Lower leg skin (tissue), 4 donors: ENCODE measurements at regions not wholly inside any gene's neighbourhood (a gene's known extent, or its start where the extent isn't known, plus 50 kb on each side); places are given as distances from the start of the nearest gene placed in this dataset.

Source experiments
- DNase-seq, 2 donors: peaks; one replicate each; pipeline ENCODE4 v3.0.0-alpha.2; 2019; ENCODE audit warnings: low spot score in 2 of 2
- H3K4me3 ChIP-seq: fragments of 200-600 bp; sonication (generic); 2 replicates; pipeline ENCODE4 v1.5.1; 2017; ENCODE audit warnings: mild to moderate bottlenecking, low read depth; ENCODE audit not compliant: poor library complexity, severe bottlenecking
- POLR2A ChIP-seq, 2 donors: fragments of 450-650 bp; IDR thresholded peaks; one replicate each; pipeline ENCODE4 v1.6.1; 2016 to 2017; ENCODE audit warnings: antibody characterized with exemption in 2 of 2, mild to moderate bottlenecking in 1 of 2, moderate library complexity in 1 of 2
- WGBS, 2 donors: methylation state at CpG; one replicate each; pipeline ENCODE4 v1.1.5; 2018; 5-methylcytosine and 5-hydroxymethylcytosine counted together
- intact Hi-C: fragments of 100-400 bp; cut with DNase I; formaldehyde crosslinking; loops from one replicate; pipeline ENCODE4 v1.15.0; 2023; ENCODE audit warnings: low total_unique reads
- TF ChIP-seq, protein P1 (sequence below), 3 donors: fragments of 450-650 bp; IDR thresholded peaks; one replicate each; pipeline ENCODE4 v1.5.1; 2016; ENCODE audit warnings: antibody characterized with exemption in 3 of 3, mild to moderate bottlenecking in 3 of 3, moderate library complexity in 2 of 3

GRCh38 chr10:20614911-20615310, 282.2 kb downstream of the NEBL start:
- TF ChIP-seq, protein P1, sequence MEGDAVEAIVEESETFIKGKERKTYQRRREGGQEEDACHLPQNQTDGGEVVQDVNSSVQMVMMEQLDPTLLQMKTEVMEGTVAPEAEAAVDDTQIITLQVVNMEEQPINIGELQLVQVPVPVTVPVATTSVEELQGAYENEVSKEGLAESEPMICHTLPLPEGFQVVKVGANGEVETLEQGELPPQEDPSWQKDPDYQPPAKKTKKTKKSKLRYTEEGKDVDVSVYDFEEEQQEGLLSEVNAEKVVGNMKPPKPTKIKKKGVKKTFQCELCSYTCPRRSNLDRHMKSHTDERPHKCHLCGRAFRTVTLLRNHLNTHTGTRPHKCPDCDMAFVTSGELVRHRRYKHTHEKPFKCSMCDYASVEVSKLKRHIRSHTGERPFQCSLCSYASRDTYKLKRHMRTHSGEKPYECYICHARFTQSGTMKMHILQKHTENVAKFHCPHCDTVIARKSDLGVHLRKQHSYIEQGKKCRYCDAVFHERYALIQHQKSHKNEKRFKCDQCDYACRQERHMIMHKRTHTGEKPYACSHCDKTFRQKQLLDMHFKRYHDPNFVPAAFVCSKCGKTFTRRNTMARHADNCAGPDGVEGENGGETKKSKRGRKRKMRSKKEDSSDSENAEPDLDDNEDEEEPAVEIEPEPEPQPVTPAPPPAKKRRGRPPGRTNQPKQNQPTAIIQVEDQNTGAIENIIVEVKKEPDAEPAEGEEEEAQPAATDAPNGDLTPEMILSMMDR (IDR thresholded peaks at IDR 0.05): no peak
- no peak for TF ChIP-seq POLR2A (IDR thresholded peaks at IDR 0.05)
- intact Hi-C loops: no loop called here
- DNase-seq: no peak
- 85 to 91% methylated on average over 3 of the region's 3 CpGs for WGBS, 2 donors
- H3K4me3 ChIP-seq: no peak overlapping the region

- intact Hi-C loops: no loop called here
- TF ChIP-seq POLR2A (IDR thresholded peaks at IDR 0.05): no peak
- TF ChIP-seq, protein P1 (IDR thresholded peaks at IDR 0.05): no peak
- no peak for DNase-seq
- H3K4me3 ChIP-seq: no peak overlapping the region
Observed at GRCh38 chr10:20608503-20608902, 288.6 kb downstream of the NEBL start.

- H3K4me3 ChIP-seq: no peak overlapping the region
- TF ChIP-seq POLR2A (IDR thresholded peaks at IDR 0.05): no peak
- TF ChIP-seq, protein P1 (IDR thresholded peaks at IDR 0.05): no peak
- intact Hi-C loops: no loop called here
- 83 to 88% methylated on average over 5 of the region's 5 CpGs for WGBS, 2 donors
- DNase-seq: no peak
Observed at GRCh38 chr10:20606985-20607384, 290.1 kb downstream of the NEBL start.

DNA sequence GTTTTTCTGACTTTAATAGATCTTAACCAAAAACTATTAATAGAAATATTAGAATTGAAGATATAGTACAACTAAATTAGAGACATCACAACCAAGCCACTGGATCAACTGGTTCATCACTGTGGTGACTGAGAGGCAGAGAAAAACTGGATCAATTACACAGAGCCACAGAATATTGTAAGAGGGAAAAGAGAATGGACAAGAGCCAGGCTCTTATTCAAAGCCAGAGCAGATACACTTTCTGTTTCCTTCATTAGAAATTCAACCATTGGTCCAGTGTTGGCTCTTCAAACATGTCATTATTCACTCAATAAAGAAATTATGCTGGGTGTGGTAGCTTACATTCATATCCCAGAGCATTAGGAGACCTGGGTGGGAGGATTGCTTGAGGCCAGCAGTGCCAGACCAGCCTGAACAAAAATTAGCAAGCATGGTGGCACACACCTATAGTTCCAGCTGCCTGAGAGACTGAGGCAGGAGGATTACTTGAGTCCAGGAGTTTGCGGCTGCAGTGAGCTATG, 295.1 kb downstream of the NEBL start:
- H3K4me3 ChIP-seq: no peak overlapping the region
- TF ChIP-seq, protein P1 (IDR thresholded peaks at IDR 0.05): no peak
- TF ChIP-seq POLR2A (IDR thresholded peaks at IDR 0.05): no peak
- DNase-seq: no peak
- 80 to 94% methylated on average over 1 of the region's 1 CpG for WGBS, 2 donors
- intact Hi-C loops: no loop called here

DNA sequence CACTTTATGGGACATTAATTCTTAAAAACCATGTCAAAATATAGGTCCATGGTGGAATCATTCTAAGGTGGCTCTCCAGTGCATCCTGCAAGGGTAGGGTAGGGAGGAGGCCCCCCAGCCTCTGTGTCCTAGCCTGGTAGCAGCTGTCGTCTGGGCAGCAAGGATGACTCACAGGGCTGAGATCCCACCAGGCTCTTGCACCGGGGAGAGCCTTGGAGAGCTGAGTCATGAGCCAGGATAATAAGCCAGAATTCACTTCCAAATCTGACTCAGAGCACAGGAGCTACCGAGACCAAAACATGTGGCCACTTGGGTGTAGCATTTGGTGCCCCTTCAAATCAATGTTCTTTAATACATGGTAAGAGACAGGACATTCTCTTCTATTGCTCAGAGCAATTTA, 298.5 kb downstream of the NEBL start:
- 8 to 19% methylated on average over 3 of the region's 3 CpGs for WGBS, 2 donors
- TF ChIP-seq, protein P1 (IDR thresholded peaks at IDR 0.05): no peak
- TF ChIP-seq POLR2A (IDR thresholded peaks at IDR 0.05): no peak
- intact Hi-C loops: no loop called here
- peak; percentile 71 to 87 for DNase-seq
- no peak overlapping the region for H3K4me3 ChIP-seq

GRCh38 chr10:20596911-20597310, 300.2 kb downstream of the NEBL start:
- TF ChIP-seq POLR2A (IDR thresholded peaks at IDR 0.05): no peak
- TF ChIP-seq, protein P1 (IDR thresholded peaks at IDR 0.05): no peak

More at GRCh38 chr10:20596911-20597310, 300.2 kb downstream of the NEBL start:
- intact Hi-C loops: no loop called here
- H3K4me3 ChIP-seq: no peak overlapping the region
- 76 to 85% methylated on average over 2 of the region's 2 CpGs for WGBS, 2 donors
- DNase-seq: no peak
